ENCODE measurements at regions not wholly inside any gene's neighbourhood (a gene's known extent, or its start where the extent isn't known, plus 50 kb on each side); places are given as distances from the start of the nearest gene placed in this dataset.
"Not testable (repeated sequence)": the region's sequence is repeated elsewhere in the genome, so short reads cannot be mapped to it uniquely, and the experiment has no call there.

DNA sequence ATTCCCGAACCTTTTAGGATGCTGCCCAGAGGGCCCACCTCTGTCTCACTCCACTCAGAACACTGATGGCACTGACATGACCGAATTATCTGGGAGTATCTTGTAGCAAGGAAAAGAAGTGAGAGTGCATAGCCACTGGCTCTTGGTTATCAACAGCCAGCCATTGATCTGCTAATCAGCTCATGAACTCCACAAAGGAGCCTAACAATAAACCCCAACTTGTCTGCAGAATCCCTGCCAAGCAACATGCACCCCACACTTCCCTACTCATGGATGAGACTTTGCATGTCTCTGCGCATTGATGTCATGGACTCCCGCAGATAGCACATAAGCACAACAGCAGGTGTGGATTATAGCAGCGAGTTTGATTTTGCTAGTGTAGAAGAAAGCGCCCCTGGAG is 1538.9 kb upstream of the RAG2 start:
- intact Hi-C loops (cut with micrococcal nuclease): no loop called here
- Mint-ChIP-seq H3K4me1 (no peaks in the 10 kb centered on the region), H3K4me3 (no peak overlapping the region), H3K27ac (no peak overlapping the region), H3K27me3 (no peaks in the 10 kb centered on the region), H3K9me3 (peaks cover 3% of the 10 kb centered on the region), H3K36me3 (ENCODE audit: low read depth) (no peaks in the 10 kb centered on the region)
- no peak for DNase-seq

DNA sequence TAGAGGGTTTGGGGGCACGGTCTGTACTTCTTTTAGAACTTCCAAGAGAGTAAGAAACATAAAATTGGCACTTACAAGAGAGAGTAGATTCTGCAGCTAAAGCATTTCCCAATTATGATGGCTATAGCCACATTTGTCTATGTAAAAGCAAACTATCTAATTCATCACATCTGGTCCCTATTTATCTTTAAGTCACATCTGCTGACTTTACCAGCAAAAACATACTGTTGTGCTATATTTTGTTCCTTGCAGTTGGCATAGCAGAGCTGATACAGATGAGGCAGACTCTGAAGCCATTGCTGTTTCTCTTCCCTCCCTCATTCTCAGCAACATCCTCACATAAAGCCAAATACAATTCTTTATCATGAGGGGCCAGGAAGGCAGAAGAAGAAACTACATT is 1533.5 kb upstream of the RAG2 start:
- Mint-ChIP-seq H3K27me3 (no peaks in the 10 kb centered on the region), H3K4me3 (no peak overlapping the region), H3K27ac (no peak overlapping the region), H3K9me3 (peaks cover 7% of the 10 kb centered on the region), H3K36me3 (ENCODE audit: low read depth) (no peaks in the 10 kb centered on the region), H3K4me1 (no peaks in the 10 kb centered on the region)
- no peak for DNase-seq
- intact Hi-C loops (cut with micrococcal nuclease): no loop called here

DNA sequence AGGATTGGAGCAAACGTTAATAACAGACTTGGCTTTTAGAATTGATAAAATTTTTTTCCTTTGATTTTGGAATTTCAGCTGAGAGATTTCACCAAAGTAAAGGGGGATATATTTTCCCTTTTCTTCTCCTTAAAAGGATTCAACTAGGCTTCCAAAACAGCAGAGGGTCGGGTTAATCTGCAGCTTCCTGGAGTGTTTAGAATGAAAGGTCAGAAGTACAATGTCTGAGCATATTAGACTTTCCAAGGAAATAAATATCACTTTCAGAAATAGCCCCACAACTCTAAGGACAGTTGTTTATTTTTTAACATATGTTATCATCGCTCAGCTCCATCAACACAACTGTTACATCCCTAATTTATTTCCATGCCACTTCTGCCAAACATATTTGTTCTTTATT is 1532.9 kb upstream of the RAG2 start:
- Mint-ChIP-seq H3K27ac (no peak overlapping the region), H3K4me1 (no peaks in the 10 kb centered on the region), H3K27me3 (no peaks in the 10 kb centered on the region), H3K9me3 (peaks cover 7% of the 10 kb centered on the region), H3K36me3 (ENCODE audit: low read depth) (no peaks in the 10 kb centered on the region), H3K4me3 (no peak overlapping the region)
- no peak for DNase-seq
- intact Hi-C loops (cut with micrococcal nuclease): no loop called here

DNA sequence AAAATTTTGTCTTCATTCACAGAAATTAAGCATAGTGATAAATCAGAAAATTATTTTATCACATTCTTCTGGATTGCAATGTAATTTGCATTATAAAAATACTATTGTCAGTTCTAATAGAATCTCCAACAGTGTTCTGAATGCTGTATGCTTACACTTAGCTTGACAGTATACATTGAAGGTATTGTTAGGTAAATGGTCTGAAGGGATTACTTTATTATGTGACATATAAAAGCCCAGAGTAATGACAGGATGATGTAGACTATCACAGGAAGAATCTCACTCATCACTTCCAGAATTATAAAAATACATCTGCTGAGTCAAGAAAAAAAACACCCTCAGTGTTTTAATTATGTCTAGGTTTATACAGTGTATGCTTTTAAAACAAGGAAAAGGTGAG is 1532.5 kb upstream of the RAG2 start:
- Mint-ChIP-seq H3K27ac (no peak overlapping the region), H3K4me1 (no peaks in the 10 kb centered on the region), H3K36me3 (ENCODE audit: low read depth) (no peaks in the 10 kb centered on the region), H3K27me3 (no peaks in the 10 kb centered on the region), H3K4me3 (no peak overlapping the region), H3K9me3 (peaks cover 7% of the 10 kb centered on the region)
- intact Hi-C loops (cut with micrococcal nuclease): no loop called here
- DNase-seq: no peak

DNA sequence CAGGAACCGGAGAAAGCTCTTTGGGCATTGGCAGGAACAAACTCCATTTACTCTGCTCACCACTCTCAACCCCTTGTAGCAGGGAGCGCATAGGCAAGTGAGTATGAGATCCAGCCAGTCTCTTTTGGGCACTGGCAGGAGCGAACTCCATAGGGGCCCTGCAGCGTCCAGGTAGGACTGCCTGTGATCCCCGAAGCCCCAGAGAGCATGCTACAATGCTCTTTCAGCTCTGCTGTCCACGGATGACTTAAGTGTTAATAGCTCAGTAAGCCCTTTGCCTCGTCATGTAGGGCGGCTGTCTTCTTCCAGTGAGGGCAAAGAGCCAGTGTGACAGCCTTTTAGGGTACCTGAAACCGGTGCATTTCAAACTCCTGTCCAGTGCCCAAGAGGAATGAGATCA is 1525.6 kb upstream of the RAG2 start:
- no peak for DNase-seq
- Mint-ChIP-seq H3K4me1 (no peaks in the 10 kb centered on the region), H3K9me3 (peaks cover 1% of the 10 kb centered on the region), H3K27ac (no peak overlapping the region), H3K4me3 (no peak overlapping the region), H3K36me3 (ENCODE audit: low read depth) (no peaks in the 10 kb centered on the region), H3K27me3 (no peaks in the 10 kb centered on the region)
- intact Hi-C loops (cut with micrococcal nuclease): no loop called here

DNA sequence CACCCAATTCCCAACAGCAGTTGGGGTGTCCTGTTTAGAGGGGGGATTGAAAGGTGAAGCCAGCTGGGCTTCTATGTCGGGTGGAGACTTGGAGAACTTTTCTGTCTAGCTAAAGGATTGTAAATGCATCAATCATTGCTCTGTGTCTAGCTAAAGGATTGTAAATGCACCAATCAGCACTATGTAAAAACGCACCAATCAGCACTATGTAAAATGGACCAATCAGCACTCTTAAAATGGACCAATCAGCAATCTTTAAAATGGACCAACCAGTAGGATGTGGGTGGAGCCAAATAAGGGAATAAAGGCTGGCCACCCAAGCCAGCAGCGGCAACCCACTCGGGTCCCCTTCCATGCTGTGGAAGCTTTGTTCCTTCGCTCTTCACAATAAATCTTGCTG is 1518.6 kb upstream of the RAG2 start:
- H3K27ac Mint-ChIP-seq; DNase-seq; H3K4me1 Mint-ChIP-seq; H3K9me3 Mint-ChIP-seq; intact Hi-C loops (cut with micrococcal nuclease); H3K36me3 Mint-ChIP-seq (ENCODE audit: low read depth); H3K27me3 Mint-ChIP-seq; H3K4me3 Mint-ChIP-seq: not testable (repeated sequence)

DNA sequence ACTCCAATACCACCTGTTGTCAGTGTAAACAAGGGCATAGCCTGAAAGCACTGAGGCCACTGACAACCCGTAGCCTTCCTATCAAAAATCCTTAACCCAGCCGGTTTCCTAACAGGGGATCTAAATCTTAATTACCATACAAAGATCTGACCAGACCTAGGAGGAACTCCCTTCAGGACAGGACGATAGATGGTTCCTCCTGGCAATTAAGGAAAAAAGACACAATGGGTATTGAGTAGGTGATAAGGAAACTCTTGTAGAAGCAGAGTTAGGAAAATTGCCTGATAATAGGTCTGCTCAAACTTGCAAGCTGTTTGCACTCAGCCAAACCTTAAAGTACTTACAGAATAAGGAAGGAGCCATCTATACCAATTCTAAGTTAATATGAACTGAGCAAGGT is 1517.3 kb upstream of the RAG2 start:
- H3K4me3 Mint-ChIP-seq; H3K9me3 Mint-ChIP-seq; H3K27me3 Mint-ChIP-seq; DNase-seq; intact Hi-C loops (cut with micrococcal nuclease); H3K4me1 Mint-ChIP-seq; H3K36me3 Mint-ChIP-seq (ENCODE audit: low read depth); H3K27ac Mint-ChIP-seq: not testable (repeated sequence)

DNA sequence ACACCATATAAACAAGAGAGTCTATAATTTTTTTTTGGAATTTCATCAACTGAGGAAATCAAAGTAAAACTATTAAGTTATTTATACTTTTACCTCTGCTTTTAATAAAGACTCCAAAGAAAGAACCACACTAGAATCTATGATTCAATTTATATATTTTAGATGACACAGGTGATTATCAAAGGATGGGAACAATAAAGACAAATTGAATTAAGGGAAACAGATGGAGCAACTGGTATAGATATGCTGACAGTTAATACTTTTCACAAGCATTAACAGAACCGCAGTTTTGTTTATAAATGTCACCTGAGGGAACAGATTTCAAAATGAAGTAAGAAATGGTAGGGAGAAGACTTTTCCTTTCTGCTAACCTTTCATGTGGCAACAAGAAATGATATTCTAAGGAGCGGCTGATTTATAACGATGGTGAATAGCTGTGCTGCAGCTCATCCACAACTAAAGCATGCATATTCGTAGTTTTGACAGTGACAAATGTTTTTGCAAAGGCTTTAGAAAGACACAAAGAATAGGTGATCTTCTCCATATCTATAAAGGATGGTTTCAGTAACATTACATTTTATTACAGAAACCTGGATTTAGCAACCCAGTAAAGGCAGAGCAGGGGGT is 1502.9 kb upstream of the RAG2 start:
- no peak overlapping the region for H3K27ac Mint-ChIP-seq
- no peak overlapping the region for H3K4me3 Mint-ChIP-seq
- H3K9me3 Mint-ChIP-seq: peaks cover 5% of the 10 kb centered on the region
- intact Hi-C loops (cut with micrococcal nuclease): no loop called here
- H3K4me1 Mint-ChIP-seq: no peaks in the 10 kb centered on the region
- H3K36me3 Mint-ChIP-seq (ENCODE audit: low read depth): no peaks in the 10 kb centered on the region
- DNase-seq: no peak
- no peaks in the 10 kb centered on the region for H3K27me3 Mint-ChIP-seq

DNA sequence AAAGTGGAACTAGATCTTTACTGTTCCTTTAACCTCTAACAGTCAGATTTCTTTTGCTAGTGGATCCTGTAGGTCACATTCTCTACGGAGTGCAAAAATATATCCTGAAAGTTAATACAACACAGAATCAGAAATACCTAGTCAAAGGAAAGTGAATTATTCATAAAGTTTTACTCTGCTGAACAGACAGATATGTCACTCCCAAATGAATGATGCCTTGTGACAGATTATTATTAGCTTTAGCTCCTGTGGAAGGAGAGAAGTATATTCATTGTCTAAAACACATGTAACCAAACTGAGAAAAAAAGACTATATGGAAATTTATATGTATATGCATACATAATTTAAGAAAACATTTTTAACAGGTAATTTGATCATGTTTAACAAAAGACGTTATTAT is 1497.2 kb upstream of the RAG2 start:
- Mint-ChIP-seq H3K4me3 (no peak overlapping the region), H3K9me3 (peaks cover 5% of the 10 kb centered on the region), H3K27ac (no peak overlapping the region), H3K27me3 (no peaks in the 10 kb centered on the region), H3K4me1 (no peaks in the 10 kb centered on the region), H3K36me3 (ENCODE audit: low read depth) (no peaks in the 10 kb centered on the region)
- intact Hi-C loops (cut with micrococcal nuclease): no loop called here
- DNase-seq: no peak

DNA sequence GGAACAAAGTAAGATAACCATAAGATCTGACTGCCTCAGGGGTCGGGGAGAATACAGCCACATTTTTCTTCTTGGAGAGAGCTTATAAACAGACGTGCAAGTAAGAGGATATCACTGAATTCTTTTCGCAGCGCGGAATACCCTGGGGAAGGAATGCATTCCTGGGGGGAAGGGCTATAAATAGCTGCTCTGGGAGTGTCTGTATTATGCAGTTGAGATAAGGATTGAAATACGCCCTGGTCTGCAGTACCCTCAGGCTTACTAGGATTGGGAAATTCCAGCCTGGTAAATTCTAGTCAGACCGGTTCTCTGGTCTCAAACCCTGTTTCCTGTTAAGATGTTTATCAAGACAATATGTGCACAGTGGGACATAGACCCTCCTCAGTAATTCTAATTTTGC is 1491.7 kb upstream of the RAG2 start:
- no peaks in the 10 kb centered on the region for H3K9me3 Mint-ChIP-seq
- intact Hi-C loops (cut with micrococcal nuclease): no loop called here

DNA sequence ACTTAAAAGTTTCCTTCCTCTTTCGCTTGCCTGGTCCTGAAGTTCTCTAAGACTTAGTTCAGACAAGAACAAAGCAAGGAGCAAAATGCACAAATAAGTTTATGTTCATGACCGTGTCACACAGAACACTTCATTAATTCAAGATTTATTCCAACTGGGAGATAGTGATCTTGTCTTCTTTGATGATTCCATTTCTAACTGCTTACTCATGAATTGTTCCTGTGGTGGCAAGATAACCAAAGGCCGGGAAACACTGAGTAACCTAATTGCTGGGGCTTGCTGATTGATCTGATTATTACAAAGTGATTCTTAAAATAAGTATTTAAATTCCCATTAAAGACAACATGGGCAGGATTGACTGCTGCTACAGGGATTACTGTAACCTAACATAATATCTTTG is 1462.9 kb upstream of the RAG2 start:
- no peak for DNase-seq
- H3K4me1 Mint-ChIP-seq: no peaks in the 10 kb centered on the region
- H3K4me3 Mint-ChIP-seq: no peak overlapping the region
- intact Hi-C loops (cut with micrococcal nuclease): no loop called here
- H3K36me3 Mint-ChIP-seq (ENCODE audit: low read depth): no peaks in the 10 kb centered on the region
- H3K27ac Mint-ChIP-seq: no peak overlapping the region
- peaks cover 9% of the 10 kb centered on the region for H3K9me3 Mint-ChIP-seq
- H3K27me3 Mint-ChIP-seq: no peaks in the 10 kb centered on the region

More for the DNA sequence above, 1491.7 kb upstream of the RAG2 start:
- no peak overlapping the region for H3K4me3 Mint-ChIP-seq
- H3K27ac Mint-ChIP-seq: no peak overlapping the region
- no peaks in the 10 kb centered on the region for H3K27me3 Mint-ChIP-seq
- DNase-seq: no peak
- no peaks in the 10 kb centered on the region for H3K4me1 Mint-ChIP-seq
- no peaks in the 10 kb centered on the region for H3K36me3 Mint-ChIP-seq (ENCODE audit: low read depth)

DNA sequence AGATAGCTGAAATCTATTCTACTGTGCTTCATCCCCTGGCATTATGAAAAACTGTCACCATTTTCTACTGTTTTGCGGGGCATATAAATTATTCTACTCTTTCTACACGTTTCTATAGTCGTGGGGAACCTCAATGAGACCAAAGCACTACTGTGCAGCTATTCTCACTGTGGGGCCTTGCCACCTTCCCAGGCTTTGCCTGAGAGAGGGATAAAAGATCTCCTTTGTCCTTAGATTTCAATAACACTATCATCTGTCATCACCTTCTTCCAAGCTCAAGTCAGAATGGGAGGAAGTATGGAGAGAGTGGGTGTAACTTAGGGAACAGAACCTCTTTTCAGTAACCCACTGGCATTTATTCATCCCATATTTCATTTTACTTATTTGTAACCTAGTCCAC is 1462.1 kb upstream of the RAG2 start:
- H3K36me3 Mint-ChIP-seq (ENCODE audit: low read depth): no peaks in the 10 kb centered on the region
- H3K4me1 Mint-ChIP-seq: no peaks in the 10 kb centered on the region
- H3K27ac Mint-ChIP-seq: no peak overlapping the region
- peaks cover 9% of the 10 kb centered on the region for H3K9me3 Mint-ChIP-seq
- DNase-seq: no peak
- no peak overlapping the region for H3K4me3 Mint-ChIP-seq
- intact Hi-C loops (cut with micrococcal nuclease): no loop called here
- H3K27me3 Mint-ChIP-seq: no peaks in the 10 kb centered on the region

DNA sequence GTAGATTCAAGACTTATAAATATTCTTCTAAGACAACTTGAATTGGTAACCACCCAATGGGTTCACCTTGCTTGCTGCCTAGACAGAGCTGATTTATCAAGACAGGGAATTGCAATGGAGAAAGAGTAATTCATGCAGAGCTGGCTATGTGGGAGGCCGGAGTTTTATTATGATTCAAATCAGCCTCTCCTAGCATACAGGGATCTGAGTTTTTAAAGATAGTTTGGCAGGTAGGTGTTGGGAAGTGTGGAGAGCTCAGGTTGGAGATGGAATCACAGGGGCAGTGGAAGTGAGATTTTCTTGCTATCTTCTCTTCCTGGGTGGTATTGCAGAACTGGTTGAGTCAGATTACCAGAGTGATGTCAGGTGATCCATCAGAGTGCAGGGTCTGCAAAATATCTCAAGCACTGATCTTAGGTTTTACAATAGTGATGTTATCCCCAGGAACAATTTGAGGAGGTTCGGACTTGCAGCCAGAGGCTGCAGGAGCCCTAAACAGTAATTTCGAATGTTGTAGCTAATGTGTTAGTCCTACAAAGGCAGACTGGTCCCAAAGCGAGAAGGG is 1448.6 kb upstream of the RAG2 start:
- Mint-ChIP-seq H3K9me3 (no peaks in the 10 kb centered on the region), H3K4me3 (no peak overlapping the region), H3K27me3 (no peaks in the 10 kb centered on the region), H3K27ac (no peak overlapping the region), H3K36me3 (ENCODE audit: low read depth) (no peaks in the 10 kb centered on the region), H3K4me1 (no peaks in the 10 kb centered on the region)
- intact Hi-C loops (cut with micrococcal nuclease): no loop called here
- DNase-seq: no peak

DNA sequence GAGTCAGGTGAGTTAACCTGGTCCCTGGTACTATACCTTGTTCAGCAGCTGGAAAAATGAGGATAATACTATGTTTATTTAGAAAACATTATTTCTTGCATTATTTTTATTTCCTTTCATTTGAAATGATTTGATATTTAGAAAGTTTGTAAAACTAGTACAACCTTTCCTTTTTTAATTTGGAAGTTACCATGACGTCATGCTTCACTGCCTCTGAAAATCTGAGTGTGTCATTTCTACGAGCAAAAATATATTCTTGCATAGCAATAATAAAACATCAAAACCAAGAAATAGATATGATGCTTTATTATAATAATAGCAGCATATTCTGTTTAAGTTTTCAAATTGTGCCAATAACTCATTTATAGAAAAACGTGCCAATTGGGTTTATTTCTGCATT is 1445.0 kb upstream of the RAG2 start:
- intact Hi-C loops (cut with micrococcal nuclease): no loop called here
- no peaks in the 10 kb centered on the region for H3K36me3 Mint-ChIP-seq (ENCODE audit: low read depth)
- DNase-seq: no peak
- no peaks in the 10 kb centered on the region for H3K27me3 Mint-ChIP-seq
- H3K9me3 Mint-ChIP-seq: no peaks in the 10 kb centered on the region
- H3K4me3 Mint-ChIP-seq: no peak overlapping the region
- H3K4me1 Mint-ChIP-seq: no peaks in the 10 kb centered on the region
- no peak overlapping the region for H3K27ac Mint-ChIP-seq

DNA sequence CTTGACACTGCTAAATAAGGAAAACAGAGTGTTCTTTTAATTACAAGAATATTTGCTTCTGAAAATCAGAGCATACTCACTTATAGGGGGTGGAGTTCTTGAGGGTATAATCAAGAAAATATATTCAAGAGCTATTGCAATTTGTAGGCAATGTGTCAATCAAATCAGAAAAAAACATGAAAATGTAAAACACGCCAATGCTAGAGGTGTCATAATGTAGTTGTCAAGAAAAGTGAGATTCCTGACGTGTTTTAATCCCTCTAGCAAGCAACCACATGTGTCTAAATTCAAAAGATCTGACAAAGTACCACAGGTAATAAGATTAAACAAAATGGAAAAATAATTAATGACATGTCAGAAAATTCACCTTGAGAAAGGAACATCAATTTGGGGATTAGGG is 1440.7 kb upstream of the RAG2 start:
- no peaks in the 10 kb centered on the region for H3K36me3 Mint-ChIP-seq (ENCODE audit: low read depth)
- H3K4me3 Mint-ChIP-seq: no peak overlapping the region
- DNase-seq: no peak
- no peaks in the 10 kb centered on the region for H3K4me1 Mint-ChIP-seq
- H3K27me3 Mint-ChIP-seq: no peaks in the 10 kb centered on the region
- no peak overlapping the region for H3K27ac Mint-ChIP-seq
- intact Hi-C loops (cut with micrococcal nuclease): no loop called here
- no peaks in the 10 kb centered on the region for H3K9me3 Mint-ChIP-seq
